Esophagus muscularis mucosa (tissue), 3 donors: ENCODE measurements at regions not wholly inside any gene's neighbourhood (a gene's known extent, or its start where the extent isn't known, plus 50 kb on each side); places are given as distances from the start of the nearest gene placed in this dataset.

ENCODE experiments used
- POLR2AphosphoS5 ChIP-seq, 2 donors: sonication (generic); formaldehyde crosslinking; IDR thresholded peaks; one replicate each; pipeline ENCODE4 v1.6.1; 2017; ENCODE audit warnings: antibody characterized with exemption in 2 of 2
- TF ChIP-seq, protein P1 (sequence below), 3 experiments: fragments of 200-600 bp in 2 of 3; fragments of 450-650 bp in 1 of 3; sonication (generic) in 2 of 3; IDR thresholded peaks; one replicate each; pipeline ENCODE4 v1.5.1; 2017 to 2019; ENCODE audit warnings: antibody characterized with exemption in 3 of 3, mild to moderate bottlenecking in 2 of 3, moderate library complexity in 1 of 3

DNA sequence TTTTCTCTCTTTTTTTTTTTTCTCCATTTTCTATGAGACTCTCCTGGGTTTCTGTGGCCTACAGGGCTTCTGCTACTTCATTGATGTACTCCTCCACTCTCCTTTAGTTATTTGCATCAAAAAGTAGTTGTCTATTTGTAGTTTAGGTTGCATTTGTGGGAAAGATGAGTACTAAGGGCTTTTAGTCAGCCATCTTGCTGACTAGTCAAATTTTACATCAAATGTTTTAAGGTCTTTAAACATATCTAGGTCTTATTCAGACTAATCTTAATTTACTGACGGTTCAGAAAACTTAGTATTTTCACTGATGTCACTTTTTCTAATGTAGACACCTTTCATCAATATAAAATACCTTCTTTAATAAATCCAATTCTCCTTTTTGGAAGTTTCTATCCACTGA lies 871.0 kb downstream of the PLOD2 start:
- TF ChIP-seq, protein P1, sequence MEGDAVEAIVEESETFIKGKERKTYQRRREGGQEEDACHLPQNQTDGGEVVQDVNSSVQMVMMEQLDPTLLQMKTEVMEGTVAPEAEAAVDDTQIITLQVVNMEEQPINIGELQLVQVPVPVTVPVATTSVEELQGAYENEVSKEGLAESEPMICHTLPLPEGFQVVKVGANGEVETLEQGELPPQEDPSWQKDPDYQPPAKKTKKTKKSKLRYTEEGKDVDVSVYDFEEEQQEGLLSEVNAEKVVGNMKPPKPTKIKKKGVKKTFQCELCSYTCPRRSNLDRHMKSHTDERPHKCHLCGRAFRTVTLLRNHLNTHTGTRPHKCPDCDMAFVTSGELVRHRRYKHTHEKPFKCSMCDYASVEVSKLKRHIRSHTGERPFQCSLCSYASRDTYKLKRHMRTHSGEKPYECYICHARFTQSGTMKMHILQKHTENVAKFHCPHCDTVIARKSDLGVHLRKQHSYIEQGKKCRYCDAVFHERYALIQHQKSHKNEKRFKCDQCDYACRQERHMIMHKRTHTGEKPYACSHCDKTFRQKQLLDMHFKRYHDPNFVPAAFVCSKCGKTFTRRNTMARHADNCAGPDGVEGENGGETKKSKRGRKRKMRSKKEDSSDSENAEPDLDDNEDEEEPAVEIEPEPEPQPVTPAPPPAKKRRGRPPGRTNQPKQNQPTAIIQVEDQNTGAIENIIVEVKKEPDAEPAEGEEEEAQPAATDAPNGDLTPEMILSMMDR (IDR thresholded peaks at IDR 0.05): no peak
- TF ChIP-seq POLR2AphosphoS5 (IDR thresholded peaks at IDR 0.05): no peak
